ENCODE measurements at regions not wholly inside any gene's neighbourhood (a gene's known extent, or its start where the extent isn't known, plus 50 kb on each side); places are given as distances from the start of the nearest gene placed in this dataset.

GRCh38 chr2:240287011-240287410, 146.6 kb upstream of the OTOS start:
- no peaks in the 10 kb centered on the region for H3K27me3 ChIP-seq (ENCODE audit: control insufficient read depth in 3 of 3, insufficient read depth in 3 of 3, low read length in 2 of 3)
- no peak overlapping the region for H3K4me3 ChIP-seq
- no peaks in the 10 kb centered on the region for H3K36me3 ChIP-seq (ENCODE audit: control insufficient read depth in 4 of 4, insufficient read depth in 4 of 4, low read length in 4 of 4)
- no peak for TF ChIP-seq CTCF (IDR thresholded peaks at IDR 0.05; ENCODE audit: control extremely low read depth, extremely low read depth)
- no peak for ATAC-seq (ENCODE audit: insufficient read depth, low FRiP score)
- peaks cover 0 to 4% (median 1%) of the 10 kb centered on the region in 4 donors for H3K9me3 ChIP-seq (ENCODE audit: control insufficient read depth in 4 of 4, insufficient read depth in 3 of 4, low read length in 3 of 4)
- H3K4me1 ChIP-seq (ENCODE audit: control insufficient read depth in 5 of 5, insufficient read depth in 5 of 5, low read length in 5 of 5): no peaks in the 10 kb centered on the region
- no peak overlapping the region for H3K9ac ChIP-seq (ENCODE audit: insufficient read depth in 1 of 2, low read length in 2 of 2)
- no peak overlapping the region for H3K27ac ChIP-seq (ENCODE audit: low read depth in 1 of 2, low read length in 1 of 2)
- DNase-seq: no peak
- 83% methylated on average over 14 of the region's 14 CpGs for WGBS, 2 donors

DNA sequence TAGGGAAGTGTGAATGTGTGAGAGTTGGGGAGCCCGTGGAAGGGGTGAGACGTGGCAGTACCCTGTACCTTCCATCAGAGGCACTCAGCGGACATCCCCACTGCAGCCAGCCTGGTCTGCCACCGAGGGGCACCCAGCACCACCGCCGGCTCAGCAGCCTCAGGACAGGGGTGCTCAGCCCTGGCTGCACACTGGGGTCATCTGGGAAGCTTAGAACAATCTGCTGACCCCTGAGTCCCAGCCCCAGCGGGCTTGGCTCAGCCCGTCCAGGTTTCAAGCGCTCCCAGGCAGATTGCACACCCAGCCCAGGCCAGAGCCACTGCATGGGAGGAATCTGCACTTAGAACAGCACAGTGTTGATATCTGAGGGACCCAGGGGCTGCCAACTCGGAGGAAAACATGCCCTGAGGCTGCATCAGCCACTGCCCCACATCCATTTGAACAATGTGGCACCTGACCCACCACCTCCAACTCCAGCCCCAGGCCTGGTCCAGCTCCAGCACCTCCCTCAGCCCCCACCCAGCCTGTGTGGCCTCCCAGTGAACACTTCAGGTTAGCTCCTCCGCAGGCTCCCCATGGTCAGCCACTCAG, 147.1 kb upstream of the OTOS start:
- H3K4me3 ChIP-seq: no peak overlapping the region
- no peak overlapping the region for H3K9ac ChIP-seq (ENCODE audit: insufficient read depth in 1 of 2, low read length in 2 of 2)
- no peaks in the 10 kb centered on the region for H3K4me1 ChIP-seq (ENCODE audit: control insufficient read depth in 5 of 5, insufficient read depth in 5 of 5, low read length in 5 of 5)
- peaks cover 0 to 4% (median 1%) of the 10 kb centered on the region in 4 donors for H3K9me3 ChIP-seq (ENCODE audit: control insufficient read depth in 4 of 4, insufficient read depth in 3 of 4, low read length in 3 of 4)
- H3K27ac ChIP-seq (ENCODE audit: low read depth in 1 of 2, low read length in 1 of 2): no peak overlapping the region
- no peaks in the 10 kb centered on the region for H3K27me3 ChIP-seq (ENCODE audit: control insufficient read depth in 3 of 3, insufficient read depth in 3 of 3, low read length in 2 of 3)
- ATAC-seq (ENCODE audit: insufficient read depth, low FRiP score) (no peak), DNase-seq (no peak)
- WGBS, 2 donors: 74 to 81% methylated on average over 11 of the region's 11 CpGs
- TF ChIP-seq CTCF (IDR thresholded peaks at IDR 0.05; ENCODE audit: control extremely low read depth, extremely low read depth): no peak
- no peaks in the 10 kb centered on the region for H3K36me3 ChIP-seq (ENCODE audit: control insufficient read depth in 4 of 4, insufficient read depth in 4 of 4, low read length in 4 of 4)

DNA sequence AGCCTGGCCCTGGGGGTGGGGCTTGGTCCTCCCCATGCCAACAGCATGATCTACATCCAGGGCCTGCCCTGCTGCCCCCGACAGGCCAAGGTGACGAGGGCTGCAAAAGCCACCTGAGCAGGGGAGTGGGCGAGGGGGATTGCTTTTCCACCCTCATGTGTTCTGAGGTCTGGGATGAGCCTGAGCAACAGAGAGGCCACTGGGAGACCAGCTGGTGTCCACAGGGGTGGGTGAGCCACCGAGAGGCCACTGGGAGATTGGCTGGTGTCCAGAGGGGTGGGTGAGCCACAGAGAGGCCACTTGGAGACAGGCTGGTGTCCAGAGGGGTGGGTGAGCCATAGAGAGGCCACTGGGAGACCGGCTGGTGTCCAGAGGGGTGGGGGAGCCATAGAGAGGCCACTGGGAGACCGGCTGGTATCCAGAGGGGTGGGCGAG, 147.4 kb upstream of the GPC1 start:
- peaks cover 0 to under 1% (median 0%) of the 10 kb centered on the region in 5 donors for H3K4me1 ChIP-seq (ENCODE audit: control insufficient read depth in 5 of 5, insufficient read depth in 5 of 5, low read length in 5 of 5)
- peaks cover 0 to 4% (median 1%) of the 10 kb centered on the region in 4 donors for H3K9me3 ChIP-seq (ENCODE audit: control insufficient read depth in 4 of 4, insufficient read depth in 3 of 4, low read length in 3 of 4)
- TF ChIP-seq CTCF (IDR thresholded peaks at IDR 0.05; ENCODE audit: control extremely low read depth, extremely low read depth): no peak
- H3K36me3 ChIP-seq (ENCODE audit: control insufficient read depth in 4 of 4, insufficient read depth in 4 of 4, low read length in 4 of 4): no peaks in the 10 kb centered on the region
- DNase-seq (no peak), ATAC-seq (ENCODE audit: insufficient read depth, low FRiP score) (no peak)
- H3K9ac ChIP-seq (ENCODE audit: insufficient read depth in 1 of 2, low read length in 2 of 2): no peak overlapping the region
- H3K27me3 ChIP-seq (ENCODE audit: control insufficient read depth in 3 of 3, insufficient read depth in 3 of 3, low read length in 2 of 3): no peaks in the 10 kb centered on the region
- 80 to 82% methylated on average over 7 of the region's 7 CpGs for WGBS, 2 donors
- H3K27ac ChIP-seq (ENCODE audit: low read depth in 1 of 2, low read length in 1 of 2): no peak overlapping the region
- H3K4me3 ChIP-seq: no peak overlapping the region

Data from lung (tissue), 11 donors.